Kidney glomerular epithelial cell (primary cell): ENCODE measurements at regions not wholly inside any gene's neighbourhood (a gene's known extent, or its start where the extent isn't known, plus 50 kb on each side); places are given as distances from the start of the nearest gene placed in this dataset.
"Not testable (repeated sequence)": the region's sequence is repeated elsewhere in the genome, so short reads cannot be mapped to it uniquely, and the experiment has no call there.

ENCODE experiments used
- DNase-seq: peaks from one replicate; lab custom pipeline; 2025; lab: John Stamatoyannopoulos, UW

GRCh38 chr6:120930500-120930899 lies 403.8 kb downstream of the TBC1D32 start:
- DNase-seq, result not testable (repeated sequence)

- DNase-seq, result no peak
Observed at GRCh38 chr6:120924214-120924613, 410.1 kb downstream of the TBC1D32 start.

- no peak for DNase-seq
Observed at GRCh38 chr6:120918137-120918536, 416.1 kb downstream of the TBC1D32 start.

GRCh38 chr6:120916844-120917243 lies 417.4 kb downstream of the TBC1D32 start:
- DNase-seq, result no peak

GRCh38 chr6:120913486-120913885 lies 420.8 kb downstream of the TBC1D32 start:
- no peak for DNase-seq

- DNase-seq, result no peak
Observed at GRCh38 chr6:120908767-120909166, 425.5 kb downstream of the TBC1D32 start.

GRCh38 chr6:120903836-120904235 lies 430.4 kb downstream of the TBC1D32 start:
- no peak for DNase-seq

GRCh38 chr6:120899932-120900331 lies 434.3 kb downstream of the TBC1D32 start:
- DNase-seq, result no peak

GRCh38 chr6:120894077-120894476 lies 440.2 kb downstream of the TBC1D32 start:
- DNase-seq, result no peak

- no peak for DNase-seq
Observed at GRCh38 chr6:120876931-120877330, 457.3 kb downstream of the TBC1D32 start.

- DNase-seq, result no peak
Observed at GRCh38 chr6:120876424-120876823, 457.9 kb downstream of the TBC1D32 start.

GRCh38 chr6:120875900-120876299 lies 458.4 kb downstream of the TBC1D32 start:
- no peak for DNase-seq

GRCh38 chr6:120874422-120874821 lies 459.9 kb downstream of the TBC1D32 start:
- no peak for DNase-seq

GRCh38 chr6:120873125-120873865 lies 461.0 kb downstream of the TBC1D32 start:
- DNase-seq, result no peak

- no peak for DNase-seq
Observed at GRCh38 chr6:120872262-120872578, 462.1 kb downstream of the TBC1D32 start.

- DNase-seq, result no peak
Observed at GRCh38 chr6:120871416-120872261, 462.6 kb downstream of the TBC1D32 start.

- DNase-seq, result no peak
Observed at GRCh38 chr6:120869397-120869796, 464.9 kb downstream of the TBC1D32 start.

- DNase-seq, result no peak
Observed at GRCh38 chr6:120857422-120857821, 476.9 kb downstream of the TBC1D32 start.

GRCh38 chr6:120854583-120854982 lies 479.7 kb downstream of the TBC1D32 start:
- DNase-seq, result no peak

- DNase-seq, result no peak
Observed at GRCh38 chr6:120853489-120853888, 480.8 kb downstream of the TBC1D32 start.

- no peak for DNase-seq
Observed at GRCh38 chr6:120852293-120852849, 481.9 kb downstream of the TBC1D32 start.

- DNase-seq, result no peak
Observed at GRCh38 chr6:120826253-120826652, 508.0 kb downstream of the TBC1D32 start.

GRCh38 chr6:120816794-120817193 lies 517.5 kb downstream of the TBC1D32 start:
- DNase-seq, result no peak
